ENCODE measurements at regions not wholly inside any gene's neighbourhood (a gene's known extent, or its start where the extent isn't known, plus 50 kb on each side); places are given as distances from the start of the nearest gene placed in this dataset.

DNA sequence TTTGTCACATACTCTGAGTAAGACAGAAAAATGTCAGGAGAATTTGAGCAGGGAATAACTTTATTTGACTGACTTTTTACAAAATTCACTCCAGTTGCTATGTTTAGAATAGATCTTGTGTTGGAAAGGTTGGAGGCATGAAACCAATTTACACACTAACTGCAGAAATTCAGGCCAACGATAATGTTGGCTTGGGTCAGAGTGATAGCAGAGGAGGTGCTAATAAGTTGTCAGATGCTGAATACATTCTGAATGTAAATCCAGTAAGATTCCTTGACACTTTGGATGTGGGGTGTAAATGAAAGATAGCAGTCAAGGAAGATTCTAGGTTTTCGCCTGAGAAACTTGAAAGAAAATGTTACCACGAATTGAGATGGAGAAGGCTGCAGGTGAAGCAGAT lies 502.5 kb upstream of the GHITM start (continued):
- TF ChIP-seq, protein P1, sequence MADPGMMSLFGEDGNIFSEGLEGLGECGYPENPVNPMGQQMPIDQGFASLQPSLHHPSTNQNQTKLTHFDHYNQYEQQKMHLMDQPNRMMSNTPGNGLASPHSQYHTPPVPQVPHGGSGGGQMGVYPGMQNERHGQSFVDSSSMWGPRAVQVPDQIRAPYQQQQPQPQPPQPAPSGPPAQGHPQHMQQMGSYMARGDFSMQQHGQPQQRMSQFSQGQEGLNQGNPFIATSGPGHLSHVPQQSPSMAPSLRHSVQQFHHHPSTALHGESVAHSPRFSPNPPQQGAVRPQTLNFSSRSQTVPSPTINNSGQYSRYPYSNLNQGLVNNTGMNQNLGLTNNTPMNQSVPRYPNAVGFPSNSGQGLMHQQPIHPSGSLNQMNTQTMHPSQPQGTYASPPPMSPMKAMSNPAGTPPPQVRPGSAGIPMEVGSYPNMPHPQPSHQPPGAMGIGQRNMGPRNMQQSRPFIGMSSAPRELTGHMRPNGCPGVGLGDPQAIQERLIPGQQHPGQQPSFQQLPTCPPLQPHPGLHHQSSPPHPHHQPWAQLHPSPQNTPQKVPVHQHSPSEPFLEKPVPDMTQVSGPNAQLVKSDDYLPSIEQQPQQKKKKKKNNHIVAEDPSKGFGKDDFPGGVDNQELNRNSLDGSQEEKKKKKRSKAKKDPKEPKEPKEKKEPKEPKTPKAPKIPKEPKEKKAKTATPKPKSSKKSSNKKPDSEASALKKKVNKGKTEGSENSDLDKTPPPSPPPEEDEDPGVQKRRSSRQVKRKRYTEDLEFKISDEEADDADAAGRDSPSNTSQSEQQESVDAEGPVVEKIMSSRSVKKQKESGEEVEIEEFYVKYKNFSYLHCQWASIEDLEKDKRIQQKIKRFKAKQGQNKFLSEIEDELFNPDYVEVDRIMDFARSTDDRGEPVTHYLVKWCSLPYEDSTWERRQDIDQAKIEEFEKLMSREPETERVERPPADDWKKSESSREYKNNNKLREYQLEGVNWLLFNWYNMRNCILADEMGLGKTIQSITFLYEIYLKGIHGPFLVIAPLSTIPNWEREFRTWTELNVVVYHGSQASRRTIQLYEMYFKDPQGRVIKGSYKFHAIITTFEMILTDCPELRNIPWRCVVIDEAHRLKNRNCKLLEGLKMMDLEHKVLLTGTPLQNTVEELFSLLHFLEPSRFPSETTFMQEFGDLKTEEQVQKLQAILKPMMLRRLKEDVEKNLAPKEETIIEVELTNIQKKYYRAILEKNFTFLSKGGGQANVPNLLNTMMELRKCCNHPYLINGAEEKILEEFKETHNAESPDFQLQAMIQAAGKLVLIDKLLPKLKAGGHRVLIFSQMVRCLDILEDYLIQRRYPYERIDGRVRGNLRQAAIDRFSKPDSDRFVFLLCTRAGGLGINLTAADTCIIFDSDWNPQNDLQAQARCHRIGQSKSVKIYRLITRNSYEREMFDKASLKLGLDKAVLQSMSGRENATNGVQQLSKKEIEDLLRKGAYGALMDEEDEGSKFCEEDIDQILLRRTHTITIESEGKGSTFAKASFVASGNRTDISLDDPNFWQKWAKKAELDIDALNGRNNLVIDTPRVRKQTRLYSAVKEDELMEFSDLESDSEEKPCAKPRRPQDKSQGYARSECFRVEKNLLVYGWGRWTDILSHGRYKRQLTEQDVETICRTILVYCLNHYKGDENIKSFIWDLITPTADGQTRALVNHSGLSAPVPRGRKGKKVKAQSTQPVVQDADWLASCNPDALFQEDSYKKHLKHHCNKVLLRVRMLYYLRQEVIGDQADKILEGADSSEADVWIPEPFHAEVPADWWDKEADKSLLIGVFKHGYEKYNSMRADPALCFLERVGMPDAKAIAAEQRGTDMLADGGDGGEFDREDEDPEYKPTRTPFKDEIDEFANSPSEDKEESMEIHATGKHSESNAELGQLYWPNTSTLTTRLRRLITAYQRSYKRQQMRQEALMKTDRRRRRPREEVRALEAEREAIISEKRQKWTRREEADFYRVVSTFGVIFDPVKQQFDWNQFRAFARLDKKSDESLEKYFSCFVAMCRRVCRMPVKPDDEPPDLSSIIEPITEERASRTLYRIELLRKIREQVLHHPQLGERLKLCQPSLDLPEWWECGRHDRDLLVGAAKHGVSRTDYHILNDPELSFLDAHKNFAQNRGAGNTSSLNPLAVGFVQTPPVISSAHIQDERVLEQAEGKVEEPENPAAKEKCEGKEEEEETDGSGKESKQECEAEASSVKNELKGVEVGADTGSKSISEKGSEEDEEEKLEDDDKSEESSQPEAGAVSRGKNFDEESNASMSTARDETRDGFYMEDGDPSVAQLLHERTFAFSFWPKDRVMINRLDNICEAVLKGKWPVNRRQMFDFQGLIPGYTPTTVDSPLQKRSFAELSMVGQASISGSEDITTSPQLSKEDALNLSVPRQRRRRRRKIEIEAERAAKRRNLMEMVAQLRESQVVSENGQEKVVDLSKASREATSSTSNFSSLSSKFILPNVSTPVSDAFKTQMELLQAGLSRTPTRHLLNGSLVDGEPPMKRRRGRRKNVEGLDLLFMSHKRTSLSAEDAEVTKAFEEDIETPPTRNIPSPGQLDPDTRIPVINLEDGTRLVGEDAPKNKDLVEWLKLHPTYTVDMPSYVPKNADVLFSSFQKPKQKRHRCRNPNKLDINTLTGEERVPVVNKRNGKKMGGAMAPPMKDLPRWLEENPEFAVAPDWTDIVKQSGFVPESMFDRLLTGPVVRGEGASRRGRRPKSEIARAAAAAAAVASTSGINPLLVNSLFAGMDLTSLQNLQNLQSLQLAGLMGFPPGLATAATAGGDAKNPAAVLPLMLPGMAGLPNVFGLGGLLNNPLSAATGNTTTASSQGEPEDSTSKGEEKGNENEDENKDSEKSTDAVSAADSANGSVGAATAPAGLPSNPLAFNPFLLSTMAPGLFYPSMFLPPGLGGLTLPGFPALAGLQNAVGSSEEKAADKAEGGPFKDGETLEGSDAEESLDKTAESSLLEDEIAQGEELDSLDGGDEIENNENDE (IDR thresholded peaks at IDR 0.05; ENCODE audit: insufficient replicate concordance, low read length) = no peak
- no peak for TF ChIP-seq CBX8 (IDR thresholded peaks at IDR 0.05; ENCODE audit: borderline replicate concordance, low read depth, low read length)
